AG20443 (cell line): ENCODE measurements at regions not wholly inside any gene's neighbourhood (a gene's known extent, or its start where the extent isn't known, plus 50 kb on each side); places are given as distances from the start of the nearest gene placed in this dataset.
"Not testable (repeated sequence)": the region's sequence is repeated elsewhere in the genome, so short reads cannot be mapped to it uniquely, and the experiment has no call there.

ENCODE experiments used
- DNase-seq: peaks from one replicate; pipeline ENCODE4 v3.0.0; 2012; ENCODE audit warnings: low spot score, mixed read lengths

GRCh38 chr3:156048483-156048882, 71.9 kb upstream of the KCNAB1 start:
- not testable (repeated sequence) for DNase-seq

GRCh38 chr3:156050918-156051317, 69.5 kb upstream of the KCNAB1 start:
- DNase-seq, result no peak

- DNase-seq, result no peak
These were observed 68.7 kb upstream of the KCNAB1 start for GRCh38 chr3:156051651-156052050.

GRCh38 chr3:156052115-156052514, 68.3 kb upstream of the KCNAB1 start:
- no peak for DNase-seq

GRCh38 chr3:156059950-156060501, 60.4 kb upstream of the KCNAB1 start:
- DNase-seq, result no peak

- DNase-seq, result not testable (repeated sequence)
These were observed 52.2 kb upstream of the KCNAB1 start for GRCh38 chr3:156068151-156068550.

GRCh38 chr3:156070028-156070427, 50.4 kb upstream of the KCNAB1 start:
- DNase-seq, result no peak
